HEK293 (cell line): ENCODE measurements at regions not wholly inside any gene's neighbourhood (a gene's known extent, or its start where the extent isn't known, plus 50 kb on each side); places are given as distances from the start of the nearest gene placed in this dataset.

Source experiments
- BCL11A ChIP-seq: fragments of 450-650 bp; formaldehyde crosslinking; IDR thresholded peaks from 2 replicates; pipeline ENCODE4 v1.5.1; 2016; ENCODE audit warnings: low read depth, missing biosample characterization, missing genetic modification characterization
- CTCF ChIP-seq: fragments of 450-650 bp; formaldehyde crosslinking; IDR thresholded peaks from 2 replicates; pipeline ENCODE4 v1.5.1; 2016; ENCODE audit warnings: missing biosample characterization, missing genetic modification characterization
- SCRT2 ChIP-seq: fragments of 450-650 bp; formaldehyde crosslinking; IDR thresholded peaks from 2 replicates; pipeline ENCODE4 v1.5.1; 2016; ENCODE audit warnings: missing biosample characterization, missing genetic modification characterization
- YY1 ChIP-seq: fragments of 450-650 bp; formaldehyde crosslinking; IDR thresholded peaks from 2 replicates; pipeline ENCODE4 v1.5.1; 2018; ENCODE audit warnings: missing biosample characterization, missing genetic modification characterization
- ZNF211 ChIP-seq: fragments of 450-650 bp; formaldehyde crosslinking; IDR thresholded peaks from 2 replicates; pipeline ENCODE4 v1.5.1; 2016; ENCODE audit warnings: low read depth, missing biosample characterization, missing genetic modification characterization
- ZNF274 ChIP-seq, 2 experiments: fragments of 200-500 bp in 1 of 2; fragments of 450-650 bp in 1 of 2; sonication (Bioruptor generic) in 1 of 2; formaldehyde crosslinking in 1 of 2; IDR thresholded peaks; 2 replicates each; pipeline versions ENCODE4 v1.5.1 to v1.6.1; 2014 to 2016; ENCODE audit warnings: borderline replicate concordance in 1 of 2, inconsistent platforms in 1 of 2, low read length in 1 of 2, missing biosample characterization in 1 of 2, missing genetic modification characterization in 1 of 2
- ZNF335 ChIP-seq: fragments of 450-650 bp; formaldehyde crosslinking; conservative IDR thresholded peaks from 2 replicates; pipeline ENCODE4 v1.5.1; 2016; ENCODE audit warnings: missing biosample characterization, missing genetic modification characterization
- ZNF362 ChIP-seq: fragments of 450-650 bp; formaldehyde crosslinking; IDR thresholded peaks from 2 replicates; pipeline ENCODE4 v1.5.1; 2016; ENCODE audit warnings: missing biosample characterization, missing genetic modification characterization
- ZNF677 ChIP-seq: fragments of 450-650 bp; IDR thresholded peaks from 2 replicates; pipeline ENCODE4 v1.5.0; 2018; ENCODE audit warnings: missing biosample characterization, mild to moderate bottlenecking, missing genetic modification characterization, moderate library complexity
- ZNF747 ChIP-seq: fragments of 450-650 bp; formaldehyde crosslinking; IDR thresholded peaks from 2 replicates; pipeline ENCODE4 v1.5.1; 2016; ENCODE audit warnings: missing biosample characterization, missing genetic modification characterization
- TF ChIP-seq, protein P1 (sequence below): fragments of 450-650 bp; formaldehyde crosslinking; IDR thresholded peaks from 2 replicates; pipeline ENCODE4 v1.5.1; 2016; ENCODE audit warnings: missing biosample characterization, missing genetic modification characterization
- TF ChIP-seq, protein P2 (sequence below): IDR thresholded peaks from 2 replicates; pipeline ENCODE4 v1.6.1; 2011; ENCODE audit warnings: mild to moderate bottlenecking, low read depth, low read length, borderline replicate concordance
- TF ChIP-seq, protein P3 (sequence below): fragments of 450-650 bp; formaldehyde crosslinking; IDR thresholded peaks from 2 replicates; pipeline ENCODE4 v1.5.1; 2017; ENCODE audit warnings: missing biosample characterization, mild to moderate bottlenecking, missing genetic modification characterization, moderate library complexity

- TF ChIP-seq CTCF (tag by site-specific recombination) (no peak), ZNF274 (IDR thresholded peaks at IDR 0.05; ENCODE audit: low read length) (no peak), ZNF274 (tag by site-specific recombination; IDR thresholded peaks at IDR 0.05; ENCODE audit: borderline replicate concordance) (no peak), ZNF677 (tag by site-specific recombination) (no peak), ZNF211 (tag by site-specific recombination) (no peak), YY1 (tag by site-specific recombination) (no peak), SCRT2 (tag by site-specific recombination) (no peak), ZNF335 (tag by site-specific recombination) (no peak), BCL11A (tag by site-specific recombination) (no peak), ZNF747 (tag by site-specific recombination) (no peak), ZNF362 (tag by site-specific recombination) (no peak)
- TF ChIP-seq, protein P1, sequence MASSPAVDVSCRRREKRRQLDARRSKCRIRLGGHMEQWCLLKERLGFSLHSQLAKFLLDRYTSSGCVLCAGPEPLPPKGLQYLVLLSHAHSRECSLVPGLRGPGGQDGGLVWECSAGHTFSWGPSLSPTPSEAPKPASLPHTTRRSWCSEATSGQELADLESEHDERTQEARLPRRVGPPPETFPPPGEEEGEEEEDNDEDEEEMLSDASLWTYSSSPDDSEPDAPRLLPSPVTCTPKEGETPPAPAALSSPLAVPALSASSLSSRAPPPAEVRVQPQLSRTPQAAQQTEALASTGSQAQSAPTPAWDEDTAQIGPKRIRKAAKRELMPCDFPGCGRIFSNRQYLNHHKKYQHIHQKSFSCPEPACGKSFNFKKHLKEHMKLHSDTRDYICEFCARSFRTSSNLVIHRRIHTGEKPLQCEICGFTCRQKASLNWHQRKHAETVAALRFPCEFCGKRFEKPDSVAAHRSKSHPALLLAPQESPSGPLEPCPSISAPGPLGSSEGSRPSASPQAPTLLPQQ (tag by site-specific recombination): no peak
- TF ChIP-seq, protein P2, sequence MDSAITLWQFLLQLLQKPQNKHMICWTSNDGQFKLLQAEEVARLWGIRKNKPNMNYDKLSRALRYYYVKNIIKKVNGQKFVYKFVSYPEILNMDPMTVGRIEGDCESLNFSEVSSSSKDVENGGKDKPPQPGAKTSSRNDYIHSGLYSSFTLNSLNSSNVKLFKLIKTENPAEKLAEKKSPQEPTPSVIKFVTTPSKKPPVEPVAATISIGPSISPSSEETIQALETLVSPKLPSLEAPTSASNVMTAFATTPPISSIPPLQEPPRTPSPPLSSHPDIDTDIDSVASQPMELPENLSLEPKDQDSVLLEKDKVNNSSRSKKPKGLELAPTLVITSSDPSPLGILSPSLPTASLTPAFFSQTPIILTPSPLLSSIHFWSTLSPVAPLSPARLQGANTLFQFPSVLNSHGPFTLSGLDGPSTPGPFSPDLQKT: no peak
- TF ChIP-seq, protein P3, sequence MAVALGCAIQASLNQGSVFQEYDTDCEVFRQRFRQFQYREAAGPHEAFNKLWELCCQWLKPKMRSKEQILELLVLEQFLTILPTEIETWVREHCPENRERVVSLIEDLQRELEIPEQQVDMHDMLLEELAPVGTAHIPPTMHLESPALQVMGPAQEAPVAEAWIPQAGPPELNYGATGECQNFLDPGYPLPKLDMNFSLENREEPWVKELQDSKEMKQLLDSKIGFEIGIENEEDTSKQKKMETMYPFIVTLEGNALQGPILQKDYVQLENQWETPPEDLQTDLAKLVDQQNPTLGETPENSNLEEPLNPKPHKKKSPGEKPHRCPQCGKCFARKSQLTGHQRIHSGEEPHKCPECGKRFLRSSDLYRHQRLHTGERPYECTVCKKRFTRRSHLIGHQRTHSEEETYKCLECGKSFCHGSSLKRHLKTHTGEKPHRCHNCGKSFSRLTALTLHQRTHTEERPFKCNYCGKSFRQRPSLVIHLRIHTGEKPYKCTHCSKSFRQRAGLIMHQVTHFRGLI (tag by site-specific recombination): no peak
Observed at GRCh38 chr10:56012101-56012500, 349.0 kb downstream of the ZWINT start.
